ENCODE measurements at regions not wholly inside any gene's neighbourhood (a gene's known extent, or its start where the extent isn't known, plus 50 kb on each side); places are given as distances from the start of the nearest gene placed in this dataset.
"Not testable (repeated sequence)": the region's sequence is repeated elsewhere in the genome, so short reads cannot be mapped to it uniquely, and the experiment has no call there.

DNA sequence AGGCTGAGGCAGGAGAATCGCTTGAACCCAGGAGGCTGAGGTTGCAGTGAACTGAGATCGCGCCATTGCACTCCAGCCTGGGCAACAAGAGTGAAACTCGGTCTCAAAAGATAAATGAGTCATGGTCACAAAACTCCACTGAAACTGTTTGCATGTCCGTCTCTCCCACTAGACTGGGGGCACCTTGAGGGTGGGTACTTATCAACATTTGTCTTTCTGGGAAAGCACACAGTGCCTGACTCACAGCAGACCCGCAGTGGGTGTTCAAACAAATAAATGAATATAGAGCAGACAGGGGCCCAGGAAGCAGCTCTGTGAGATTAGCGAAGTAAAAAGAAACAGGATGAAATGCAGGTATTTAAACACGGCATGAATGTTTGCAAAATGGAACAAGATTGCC lies 211.1 kb upstream of the GATA6 start:
- peaks cover 0 to 2% (median 0%) of the 10 kb centered on the region in 4 donors for H3K4me1 Mint-ChIP-seq
- H3K9me3 ChIP-seq (ENCODE audit: control insufficient read depth in 2 of 2, low read length in 2 of 2), result no peaks in the 10 kb centered on the region
- no peak overlapping the region for H3K4me3 ChIP-seq (ENCODE audit: low read depth, low read length)
- no peak for ATAC-seq (ENCODE audit: low read depth in 2 of 2)
- no peak overlapping the region for H3K4me3 Mint-ChIP-seq
- peaks cover 5% of the 10 kb centered on the region for H3K27me3 Mint-ChIP-seq
- no peak for DNase-seq
- no peaks in the 10 kb centered on the region for H3K9me3 Mint-ChIP-seq
- no peaks in the 10 kb centered on the region for H3K36me3 Mint-ChIP-seq
- H3K4me1 ChIP-seq (ENCODE audit: control insufficient read depth, insufficient read depth, low read length, poor library complexity, severe bottlenecking), result no peaks in the 10 kb centered on the region
- peaks cover under 1% of the 10 kb centered on the region for H3K27me3 ChIP-seq (ENCODE audit: control insufficient read depth, insufficient read depth, low read length)
- no peaks in the 10 kb centered on the region for H3K36me3 ChIP-seq (ENCODE audit: control insufficient read depth, insufficient read depth, low read length)
- no peak overlapping the region for H3K27ac Mint-ChIP-seq
- no peak overlapping the region for H3K27ac ChIP-seq (ENCODE audit: insufficient read depth, low read length, poor library complexity, severe bottlenecking)

- H3K27ac Mint-ChIP-seq, result no peak overlapping the region
- Histone ChIP-seq H3K27ac (ENCODE audit: insufficient read depth, low read length, poor library complexity, severe bottlenecking) (no peak overlapping the region), H3K9me3 (ENCODE audit: control insufficient read depth in 2 of 2, low read length in 2 of 2) (no peaks in the 10 kb centered on the region), H3K27me3 (ENCODE audit: control insufficient read depth, insufficient read depth, low read length) (peaks cover 2% of the 10 kb centered on the region), H3K36me3 (ENCODE audit: control insufficient read depth, insufficient read depth, low read length) (no peaks in the 10 kb centered on the region), H3K4me1 (ENCODE audit: control insufficient read depth, insufficient read depth, low read length, poor library complexity, severe bottlenecking) (no peaks in the 10 kb centered on the region), H3K4me3 (ENCODE audit: low read depth, low read length) (no peak overlapping the region)
- ATAC-seq (ENCODE audit: low read depth in 2 of 2) (no peak), DNase-seq (no peak)
- no peaks in the 10 kb centered on the region for H3K9me3 Mint-ChIP-seq
- H3K4me1 Mint-ChIP-seq, result peaks cover 0 to 2% (median 0%) of the 10 kb centered on the region in 4 donors
- no peaks in the 10 kb centered on the region for H3K36me3 Mint-ChIP-seq
- no peak overlapping the region for H3K4me3 Mint-ChIP-seq
- peaks cover 5% of the 10 kb centered on the region for H3K27me3 Mint-ChIP-seq
Measured at GRCh38 chr18:21958707-21959450, 210.5 kb upstream of the GATA6 start.

DNA sequence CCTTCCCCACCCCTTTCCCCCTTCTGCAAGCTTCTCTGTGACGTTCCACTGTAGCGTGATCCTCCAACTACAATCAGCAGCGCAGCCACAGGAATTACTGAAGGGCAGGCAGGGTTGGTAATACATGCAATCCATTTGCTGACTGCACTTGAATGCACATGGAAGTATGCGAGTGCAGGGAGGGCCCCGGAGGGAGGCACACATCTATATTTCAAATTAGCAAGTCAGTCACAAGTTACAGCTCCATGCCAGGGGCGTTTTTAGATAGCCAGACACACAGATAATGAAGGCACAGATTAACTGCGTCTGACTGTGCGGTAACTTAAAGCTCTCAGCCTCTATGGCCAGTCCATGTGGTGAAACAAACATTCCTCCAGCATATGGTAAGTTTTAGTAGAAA lies 209.2 kb upstream of the GATA6 start:
- H3K27me3 Mint-ChIP-seq, result peaks cover 5% of the 10 kb centered on the region
- H3K4me3 Mint-ChIP-seq, result no peak overlapping the region
- no peaks in the 10 kb centered on the region for H3K4me1 ChIP-seq (ENCODE audit: control insufficient read depth, insufficient read depth, low read length, poor library complexity, severe bottlenecking)
- DNase-seq (no peak), ATAC-seq (ENCODE audit: low read depth in 2 of 2) (no peak)
- peaks cover 2% of the 10 kb centered on the region for H3K27me3 ChIP-seq (ENCODE audit: control insufficient read depth, insufficient read depth, low read length)
- H3K36me3 ChIP-seq (ENCODE audit: control insufficient read depth, insufficient read depth, low read length), result no peaks in the 10 kb centered on the region
- no peaks in the 10 kb centered on the region for H3K9me3 Mint-ChIP-seq
- H3K9me3 ChIP-seq (ENCODE audit: control insufficient read depth in 2 of 2, low read length in 2 of 2), result no peaks in the 10 kb centered on the region
- H3K4me3 ChIP-seq (ENCODE audit: low read depth, low read length), result no peak overlapping the region
- no peaks in the 10 kb centered on the region for H3K36me3 Mint-ChIP-seq
- H3K27ac Mint-ChIP-seq, result no peak overlapping the region
- H3K27ac ChIP-seq (ENCODE audit: insufficient read depth, low read length, poor library complexity, severe bottlenecking), result no peak overlapping the region
- H3K4me1 Mint-ChIP-seq, result peaks cover 0 to 2% (median 0%) of the 10 kb centered on the region in 4 donors

- Mint-ChIP-seq H3K27ac (no peak overlapping the region), H3K9me3 (no peaks in the 10 kb centered on the region), H3K4me3 (no peak overlapping the region), H3K36me3 (no peaks in the 10 kb centered on the region), H3K27me3 (no peaks in the 10 kb centered on the region), H3K4me1 (no peaks in the 10 kb centered on the region)
- no peaks in the 10 kb centered on the region for H3K9me3 ChIP-seq (ENCODE audit: control insufficient read depth in 2 of 2, low read length in 2 of 2)
- peaks cover 2% of the 10 kb centered on the region for H3K27me3 ChIP-seq (ENCODE audit: control insufficient read depth, insufficient read depth, low read length)
- no peak overlapping the region for H3K4me3 ChIP-seq (ENCODE audit: low read depth, low read length)
- no peaks in the 10 kb centered on the region for H3K4me1 ChIP-seq (ENCODE audit: control insufficient read depth, insufficient read depth, low read length, poor library complexity, severe bottlenecking)
- DNase-seq, result no peak
- no peak overlapping the region for H3K27ac ChIP-seq (ENCODE audit: insufficient read depth, low read length, poor library complexity, severe bottlenecking)
- H3K36me3 ChIP-seq (ENCODE audit: control insufficient read depth, insufficient read depth, low read length), result no peaks in the 10 kb centered on the region
- no peak for ATAC-seq (ENCODE audit: low read depth in 2 of 2)
Measured at GRCh38 chr18:21963336-21963735, 206.1 kb upstream of the GATA6 start.

DNA sequence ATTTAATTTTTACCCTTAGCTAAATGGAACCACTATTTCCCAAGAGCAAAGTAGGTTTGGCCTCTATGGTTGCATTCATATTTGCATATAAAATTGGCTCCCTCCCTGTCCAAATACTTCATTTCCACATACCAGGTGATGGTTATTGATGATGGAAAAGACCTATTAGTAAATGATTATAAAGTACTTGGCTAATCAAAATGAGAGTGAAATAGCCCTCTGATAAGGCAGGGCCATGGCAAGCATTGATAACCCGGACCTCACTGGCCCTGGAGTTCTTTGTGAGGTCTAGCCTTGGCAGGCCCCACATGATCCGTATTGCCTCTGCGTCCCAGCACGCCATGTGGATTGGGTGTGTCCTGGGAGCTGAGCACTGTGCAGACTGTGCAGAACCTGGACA lies 201.1 kb upstream of the GATA6 start:
- H3K4me1 Mint-ChIP-seq, result no peaks in the 10 kb centered on the region
- H3K36me3 ChIP-seq (ENCODE audit: control insufficient read depth, insufficient read depth, low read length), result no peaks in the 10 kb centered on the region
- peaks cover under 1% of the 10 kb centered on the region for H3K27me3 ChIP-seq (ENCODE audit: control insufficient read depth, insufficient read depth, low read length)
- peaks cover 12% of the 10 kb centered on the region for H3K27me3 Mint-ChIP-seq
- no peaks in the 10 kb centered on the region for H3K9me3 Mint-ChIP-seq
- no peaks in the 10 kb centered on the region for H3K4me1 ChIP-seq (ENCODE audit: control insufficient read depth, insufficient read depth, low read length, poor library complexity, severe bottlenecking)
- H3K36me3 Mint-ChIP-seq, result no peaks in the 10 kb centered on the region
- no peak overlapping the region for H3K4me3 ChIP-seq (ENCODE audit: low read depth, low read length)
- ATAC-seq (ENCODE audit: low read depth in 2 of 2), result no peak
- no peak for DNase-seq
- no peak overlapping the region for H3K4me3 Mint-ChIP-seq
- no peaks in the 10 kb centered on the region for H3K9me3 ChIP-seq (ENCODE audit: control insufficient read depth in 2 of 2, low read length in 2 of 2)
- H3K27ac Mint-ChIP-seq, result no peak overlapping the region
- no peak overlapping the region for H3K27ac ChIP-seq (ENCODE audit: insufficient read depth, low read length, poor library complexity, severe bottlenecking)

GRCh38 chr18:21972281-21972680 lies 197.1 kb upstream of the GATA6 start:
- H3K4me3 Mint-ChIP-seq, result no peak overlapping the region
- Histone ChIP-seq H3K4me1 (ENCODE audit: control insufficient read depth, insufficient read depth, low read length, poor library complexity, severe bottlenecking) (no peaks in the 10 kb centered on the region), H3K9me3 (ENCODE audit: control insufficient read depth in 2 of 2, low read length in 2 of 2) (no peaks in the 10 kb centered on the region), H3K27ac (ENCODE audit: insufficient read depth, low read length, poor library complexity, severe bottlenecking) (no peak overlapping the region), H3K36me3 (ENCODE audit: control insufficient read depth, insufficient read depth, low read length) (no peaks in the 10 kb centered on the region), H3K27me3 (ENCODE audit: control insufficient read depth, insufficient read depth, low read length) (no peaks in the 10 kb centered on the region), H3K4me3 (ENCODE audit: low read depth, low read length) (no peak overlapping the region)
- H3K4me1 Mint-ChIP-seq, result no peaks in the 10 kb centered on the region
- no peak overlapping the region for H3K27ac Mint-ChIP-seq
- ATAC-seq (ENCODE audit: low read depth in 2 of 2), result no peak
- H3K9me3 Mint-ChIP-seq, result no peaks in the 10 kb centered on the region
- no peak for DNase-seq
- peaks cover 12% of the 10 kb centered on the region for H3K27me3 Mint-ChIP-seq
- no peaks in the 10 kb centered on the region for H3K36me3 Mint-ChIP-seq

DNA sequence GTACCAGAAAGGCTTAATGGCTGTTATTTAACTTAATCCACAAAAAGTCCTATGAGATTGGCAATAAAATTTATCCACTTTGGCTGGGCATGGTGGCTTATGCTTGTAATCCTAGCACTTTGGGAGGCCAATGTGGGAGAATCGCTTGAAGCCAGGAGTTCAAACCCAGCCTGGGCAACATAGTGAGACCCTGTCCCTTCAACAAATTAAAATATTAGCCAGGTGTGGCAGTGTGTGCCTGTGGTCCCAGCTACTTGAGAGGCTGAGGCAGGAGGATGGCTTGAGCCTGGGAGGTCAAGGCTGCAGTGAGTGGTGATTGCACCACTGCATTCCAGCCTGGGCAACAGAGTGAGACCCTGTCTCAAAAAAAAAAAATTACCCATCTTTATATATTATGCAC lies 193.4 kb upstream of the GATA6 start:
- ATAC-seq (ENCODE audit: low read depth in 2 of 2); H3K36me3 Mint-ChIP-seq; H3K4me3 ChIP-seq (ENCODE audit: low read depth, low read length); H3K27ac Mint-ChIP-seq; H3K4me3 Mint-ChIP-seq; H3K4me1 ChIP-seq (ENCODE audit: control insufficient read depth, insufficient read depth, low read length, poor library complexity, severe bottlenecking); H3K27ac ChIP-seq (ENCODE audit: insufficient read depth, low read length, poor library complexity, severe bottlenecking); H3K36me3 ChIP-seq (ENCODE audit: control insufficient read depth, insufficient read depth, low read length); H3K27me3 ChIP-seq (ENCODE audit: control insufficient read depth, insufficient read depth, low read length); H3K4me1 Mint-ChIP-seq; H3K27me3 Mint-ChIP-seq; H3K9me3 ChIP-seq (ENCODE audit: control insufficient read depth in 2 of 2, low read length in 2 of 2); H3K9me3 Mint-ChIP-seq; DNase-seq: not testable (repeated sequence)

DNA sequence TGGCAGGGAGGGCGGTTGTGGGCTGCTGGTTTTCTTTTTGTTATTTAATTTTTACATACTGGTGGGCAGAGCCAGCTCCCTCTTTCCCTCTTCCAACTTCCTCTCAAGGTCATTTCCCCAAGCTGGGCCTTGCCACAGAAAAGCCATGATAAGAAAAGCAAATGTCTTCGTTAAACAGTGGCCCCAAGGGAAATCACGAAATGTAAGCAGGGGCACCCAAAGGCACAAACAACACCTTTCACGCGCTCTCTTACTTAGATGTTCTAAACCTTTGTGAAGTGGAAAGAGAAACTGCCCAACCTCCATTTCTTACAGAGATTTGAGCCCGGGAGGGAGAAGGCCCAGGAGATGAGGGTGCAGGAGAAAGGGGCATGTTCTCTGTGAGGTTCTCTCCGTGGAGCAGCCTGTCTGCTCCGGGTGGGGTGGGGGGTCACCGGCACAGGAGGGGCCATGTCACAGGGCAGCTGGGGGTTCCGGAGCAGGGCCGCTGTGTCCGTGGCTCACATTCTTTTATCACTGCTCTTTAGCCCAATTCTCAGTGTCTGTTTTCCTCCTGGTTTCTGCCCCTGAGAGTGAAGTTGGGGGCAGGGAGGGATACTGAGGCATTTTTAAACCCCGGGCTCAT lies 190.7 kb upstream of the GATA6 start:
- Histone ChIP-seq H3K36me3 (ENCODE audit: control insufficient read depth, insufficient read depth, low read length) (no peaks in the 10 kb centered on the region), H3K27me3 (ENCODE audit: control insufficient read depth, insufficient read depth, low read length) (no peaks in the 10 kb centered on the region), H3K4me3 (ENCODE audit: low read depth, low read length) (no peak overlapping the region), H3K27ac (ENCODE audit: insufficient read depth, low read length, poor library complexity, severe bottlenecking) (no peak overlapping the region), H3K9me3 (ENCODE audit: control insufficient read depth in 2 of 2, low read length in 2 of 2) (no peaks in the 10 kb centered on the region), H3K4me1 (ENCODE audit: control insufficient read depth, insufficient read depth, low read length, poor library complexity, severe bottlenecking) (no peaks in the 10 kb centered on the region)
- DNase-seq (no peak), ATAC-seq (ENCODE audit: low read depth in 2 of 2) (no peak)
- Mint-ChIP-seq H3K27ac (no peak overlapping the region), H3K4me1 (no peaks in the 10 kb centered on the region), H3K4me3 (no peak overlapping the region), H3K36me3 (no peaks in the 10 kb centered on the region), H3K27me3 (no peaks in the 10 kb centered on the region), H3K9me3 (peaks cover 0 to 2% (median 0%) of the 10 kb centered on the region in 7 donors)
